OCI-LY7 (cell line): ENCODE measurements at regions not wholly inside any gene's neighbourhood (a gene's known extent, or its start where the extent isn't known, plus 50 kb on each side); places are given as distances from the start of the nearest gene placed in this dataset.

Experiments used
- BruUV-seq: library from RNA; stranded (reverse); fragments of 400-500 nt; replicated peaks from 2 replicates; lab custom pipeline; 2021; lab: Mats Ljungman, UMichigan
- CTCF ChIA-PET: fragments of 300-600 bp; sonication (Branson Sonifier 250); formaldehyde crosslinking; loops from one replicate; lab custom pipeline; 2022; ENCODE audit warnings: antibody characterized with exemption; ENCODE audit not compliant: unreplicated experiment; lab: Charles Lee
- POLR2A ChIA-PET: fragments of 300-600 bp; sonication (Branson Sonifier 250); formaldehyde crosslinking; loops from one replicate; lab custom pipeline; 2022; ENCODE audit warnings: antibody characterized with exemption; lab: Charles Lee
- DNase-seq: peaks from one replicate; pipeline ENCODE4 v3.0.0-alpha.2; 2015; ENCODE audit warnings: low spot score
- H2AFZ ChIP-seq: fragments of 200-600 bp; sonication (generic), shearing (Covaris generic); 2 replicates; pipeline ENCODE4 v1.6.1; 2014; ENCODE audit warnings: mild to moderate bottlenecking, antibody characterized with exemption, low read length, moderate library complexity
- H3K27ac ChIP-seq: fragments of 200-600 bp; sonication (generic); 2 replicates; pipeline ENCODE4 v1.5.1; 2014; ENCODE audit warnings: mixed run types, low read depth, mild to moderate bottlenecking, moderate library complexity, low read length, inconsistent platforms; ENCODE audit not compliant: poor library complexity, severe bottlenecking
- H3K36me3 ChIP-seq: fragments of 200-600 bp; sonication (generic); 2 replicates; pipeline ENCODE4 v1.6.1; 2014; ENCODE audit warnings: mild to moderate bottlenecking, antibody characterized with exemption, low read length, moderate library complexity, mixed read lengths; ENCODE audit not compliant: insufficient read depth
- H3K4me1 ChIP-seq: fragments of 200-600 bp; sonication (generic); 2 replicates; pipeline ENCODE4 v1.5.1; 2014; ENCODE audit warnings: mild to moderate bottlenecking, low read length; ENCODE audit not compliant: insufficient read depth, poor library complexity, severe bottlenecking
- H3K4me2 ChIP-seq: fragments of 200-600 bp; sonication (generic); 2 replicates; pipeline ENCODE4 v1.6.1; 2014; ENCODE audit warnings: mild to moderate bottlenecking, low read length
- H3K4me3 ChIP-seq: fragments of 200-600 bp; sonication (generic); 2 replicates; pipeline ENCODE4 v1.5.1; 2014; ENCODE audit warnings: mild to moderate bottlenecking, low read depth, low read length; ENCODE audit not compliant: poor library complexity, severe bottlenecking
- H3K79me2 ChIP-seq: fragments of 200-600 bp; sonication (generic); 2 replicates; pipeline ENCODE4 v1.6.1; 2016; ENCODE audit warnings: low read depth, mild to moderate bottlenecking, low read length, moderate library complexity, mixed read lengths; ENCODE audit not compliant: insufficient read depth
- H3K9me2 ChIP-seq: fragments of 200-600 bp; sonication (generic); 2 replicates; pipeline ENCODE4 v1.6.1; 2016; ENCODE audit warnings: mild to moderate bottlenecking, low read length, mixed read lengths; ENCODE audit not compliant: insufficient read depth
- H3K9me3 ChIP-seq: fragments of 200-600 bp; sonication (generic); 2 replicates; pipeline ENCODE4 v1.6.1; 2014; ENCODE audit warnings: mild to moderate bottlenecking, mixed run types, low read length, mixed read lengths
- H4K20me1 ChIP-seq: fragments of 200-600 bp; sonication (generic); 2 replicates; pipeline ENCODE4 v1.6.1; 2014; ENCODE audit warnings: mild to moderate bottlenecking, antibody characterized with exemption, low read length, moderate library complexity, mixed read lengths; ENCODE audit not compliant: insufficient read depth
- EZH2phosphoT487 ChIP-seq: fragments of 200-600 bp; sonication (generic); IDR thresholded peaks from 2 replicates; pipeline ENCODE4 v1.6.1; 2018; ENCODE audit warnings: low read depth, borderline replicate concordance, mild to moderate bottlenecking, mixed run types, antibody characterized with exemption, low read length, moderate library complexity, mixed read lengths
- intact Hi-C: fragments of 100-400 bp; cut with micrococcal nuclease; formaldehyde crosslinking; loops from one replicate; pipeline ENCODE4 v1.10.0; 2022; ENCODE audit not compliant: unreplicated experiment
- TF ChIP-seq, protein P1 (sequence below): fragments of 200-600 bp; sonication (generic); conservative IDR thresholded peaks from 2 replicates; pipeline ENCODE4 v1.5.1; 2014; ENCODE audit warnings: mild to moderate bottlenecking, antibody characterized with exemption, low read length, moderate library complexity, mixed read lengths

- intact Hi-C loops = no loop called here
- no peak overlapping the region for H3K4me2 ChIP-seq
- no peak overlapping the region for H2AFZ ChIP-seq
- no peaks in the 10 kb centered on the region for H3K9me3 ChIP-seq
- BruUV-seq = no TSS peak
- no peak overlapping the region for H3K27ac ChIP-seq
- CTCF ChIA-PET = no interaction called here
- H3K9me2 ChIP-seq = no peaks in the 10 kb centered on the region
- H3K4me1 ChIP-seq = no peaks in the 10 kb centered on the region
- no peaks in the 10 kb centered on the region for H4K20me1 ChIP-seq
- no peak for TF ChIP-seq EZH2phosphoT487
- TF ChIP-seq, protein P1, sequence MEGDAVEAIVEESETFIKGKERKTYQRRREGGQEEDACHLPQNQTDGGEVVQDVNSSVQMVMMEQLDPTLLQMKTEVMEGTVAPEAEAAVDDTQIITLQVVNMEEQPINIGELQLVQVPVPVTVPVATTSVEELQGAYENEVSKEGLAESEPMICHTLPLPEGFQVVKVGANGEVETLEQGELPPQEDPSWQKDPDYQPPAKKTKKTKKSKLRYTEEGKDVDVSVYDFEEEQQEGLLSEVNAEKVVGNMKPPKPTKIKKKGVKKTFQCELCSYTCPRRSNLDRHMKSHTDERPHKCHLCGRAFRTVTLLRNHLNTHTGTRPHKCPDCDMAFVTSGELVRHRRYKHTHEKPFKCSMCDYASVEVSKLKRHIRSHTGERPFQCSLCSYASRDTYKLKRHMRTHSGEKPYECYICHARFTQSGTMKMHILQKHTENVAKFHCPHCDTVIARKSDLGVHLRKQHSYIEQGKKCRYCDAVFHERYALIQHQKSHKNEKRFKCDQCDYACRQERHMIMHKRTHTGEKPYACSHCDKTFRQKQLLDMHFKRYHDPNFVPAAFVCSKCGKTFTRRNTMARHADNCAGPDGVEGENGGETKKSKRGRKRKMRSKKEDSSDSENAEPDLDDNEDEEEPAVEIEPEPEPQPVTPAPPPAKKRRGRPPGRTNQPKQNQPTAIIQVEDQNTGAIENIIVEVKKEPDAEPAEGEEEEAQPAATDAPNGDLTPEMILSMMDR = no peak
- no peaks in the 10 kb centered on the region for H3K36me3 ChIP-seq
- no peak overlapping the region for H3K4me3 ChIP-seq
- DNase-seq = no peak
- POLR2A ChIA-PET = no interaction called here
- no peaks in the 10 kb centered on the region for H3K79me2 ChIP-seq
These were observed 233.6 kb upstream of the BCOR start for GRCh38 chrX:40331353-40331752.

DNA sequence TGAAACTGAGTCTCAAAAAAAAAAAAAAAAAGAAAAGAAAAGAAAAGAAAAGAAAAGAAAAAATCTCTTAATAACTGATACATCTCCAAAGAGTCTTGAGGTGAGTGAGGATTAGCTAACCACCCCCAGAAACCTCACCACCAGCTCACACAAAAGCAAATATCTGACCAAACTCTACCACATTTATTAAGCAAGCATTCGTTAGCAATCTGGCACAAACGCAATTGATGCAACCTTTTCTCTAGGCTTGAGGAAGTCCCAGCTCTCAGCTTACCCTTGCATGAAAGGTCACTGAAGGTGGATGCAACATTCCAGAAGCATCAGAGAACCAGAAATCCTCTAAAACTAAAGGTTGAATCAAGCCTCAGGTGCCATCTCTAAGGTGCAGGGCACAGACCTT is 231.9 kb upstream of the BCOR start:
- no peak for TF ChIP-seq EZH2phosphoT487
- TF ChIP-seq, protein P1 = no peak
- CTCF ChIA-PET = no interaction called here
- no peak overlapping the region for H3K4me2 ChIP-seq
- no peaks in the 10 kb centered on the region for H3K9me2 ChIP-seq
- no peak for DNase-seq
- no TSS peak for BruUV-seq
- no peak overlapping the region for H2AFZ ChIP-seq
- POLR2A ChIA-PET = interaction anchor here (0.6 kb wide), 1 partner anchor 1282 kb away, joined by 4 read pairs; no protein-coding TSS in a partner anchor
- no peaks in the 10 kb centered on the region for H4K20me1 ChIP-seq
- H3K36me3 ChIP-seq = no peaks in the 10 kb centered on the region
- no peaks in the 10 kb centered on the region for H3K79me2 ChIP-seq
- H3K4me3 ChIP-seq = no peak overlapping the region
- no peaks in the 10 kb centered on the region for H3K4me1 ChIP-seq
- intact Hi-C loops = no loop called here
- H3K9me3 ChIP-seq = no peaks in the 10 kb centered on the region
- H3K27ac ChIP-seq = no peak overlapping the region

- H3K9me2 ChIP-seq = no peaks in the 10 kb centered on the region
- H3K4me1 ChIP-seq = no peaks in the 10 kb centered on the region
- intact Hi-C loops = no loop called here
- CTCF ChIA-PET = no interaction called here
- no peaks in the 10 kb centered on the region for H3K79me2 ChIP-seq
- no peak overlapping the region for H3K27ac ChIP-seq
- no peaks in the 10 kb centered on the region for H3K9me3 ChIP-seq
- no TSS peak for BruUV-seq
- DNase-seq = no peak
- no peak overlapping the region for H2AFZ ChIP-seq
- H3K4me2 ChIP-seq = no peak overlapping the region
- POLR2A ChIA-PET = no interaction called here
- H3K4me3 ChIP-seq = no peak overlapping the region
- no peaks in the 10 kb centered on the region for H4K20me1 ChIP-seq
- no peaks in the 10 kb centered on the region for H3K36me3 ChIP-seq
- no peak for TF ChIP-seq EZH2phosphoT487
- TF ChIP-seq, protein P1 = no peak
These were observed 229.3 kb upstream of the BCOR start for GRCh38 chrX:40327085-40327484.
